GM18868 (cell line): ENCODE measurements at regions not wholly inside any gene's neighbourhood (a gene's known extent, or its start where the extent isn't known, plus 50 kb on each side); places are given as distances from the start of the nearest gene placed in this dataset.

Source experiments
- ATAC-seq: cut with Tn5 transposase; IDR thresholded peaks from one replicate; pipeline ENCODE4 v1.9.1; 2021; ENCODE audit warnings: mild to moderate bottlenecking, moderate library complexity; ENCODE audit not compliant: unreplicated experiment

- ATAC-seq = no peak
Measured at GRCh38 chr13:36493046-36493445, 60.8 kb downstream of the CCNA1 start.

DNA sequence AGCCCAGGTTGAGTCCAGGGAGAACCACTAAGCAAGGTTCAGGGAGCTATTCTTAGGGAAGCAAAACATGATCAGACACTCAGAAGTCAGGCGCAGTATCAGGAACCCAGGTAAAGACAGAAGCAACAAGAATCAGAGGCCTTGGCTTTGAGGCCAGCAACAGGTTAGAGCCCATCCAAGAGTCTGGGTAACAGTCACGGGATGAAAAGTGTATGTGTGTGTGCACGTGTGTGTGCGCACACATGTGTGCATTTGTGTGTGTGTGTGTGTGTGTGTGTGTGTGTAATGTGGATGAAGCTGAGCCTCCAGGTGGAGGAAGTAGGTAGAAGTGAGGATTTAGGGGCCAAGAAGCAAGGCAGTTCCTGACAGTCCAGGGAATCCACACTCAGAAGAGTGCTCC lies 63.1 kb downstream of the CCNA1 start:
- ATAC-seq = no peak

DNA sequence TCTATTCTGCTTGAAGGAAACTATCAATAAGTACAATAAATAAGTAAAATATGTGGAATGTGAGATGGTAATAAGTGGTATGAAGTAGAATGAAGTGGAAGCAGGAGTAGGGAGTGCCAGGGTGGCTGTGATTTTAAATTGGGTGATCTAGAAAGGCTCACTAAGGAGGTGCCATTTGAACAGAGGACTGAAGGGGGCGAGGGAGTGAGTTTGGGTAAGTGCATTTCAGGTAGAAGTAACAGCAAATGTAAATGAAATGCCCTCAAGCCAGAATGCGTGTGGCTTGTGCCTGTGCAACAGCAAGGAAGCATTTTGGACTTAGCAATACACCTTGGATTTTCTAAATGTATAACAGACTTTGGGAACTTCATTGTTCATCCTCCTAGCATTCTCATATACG lies 77.1 kb downstream of the CCNA1 start:
- ATAC-seq = no peak

DNA sequence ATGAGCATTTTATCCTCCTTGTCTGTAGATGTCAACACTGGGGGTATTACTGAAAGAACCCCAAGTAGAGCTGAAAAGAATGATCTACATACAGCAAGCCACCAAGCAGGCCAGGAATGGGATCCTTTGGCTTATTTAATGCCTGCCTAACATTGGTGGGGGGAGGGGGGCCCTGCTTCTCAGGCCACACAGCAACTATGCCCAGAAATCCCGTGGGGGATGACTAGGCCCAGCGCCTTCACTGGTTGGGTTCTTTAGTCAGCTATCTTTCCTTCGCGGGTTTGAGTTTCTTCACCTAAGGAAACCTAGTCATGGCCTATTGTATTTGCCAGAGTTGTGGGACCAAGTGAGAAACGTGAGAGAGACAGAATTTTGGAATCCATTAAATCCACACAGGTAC lies 80.5 kb downstream of the CCNA1 start:
- no peak for ATAC-seq

DNA sequence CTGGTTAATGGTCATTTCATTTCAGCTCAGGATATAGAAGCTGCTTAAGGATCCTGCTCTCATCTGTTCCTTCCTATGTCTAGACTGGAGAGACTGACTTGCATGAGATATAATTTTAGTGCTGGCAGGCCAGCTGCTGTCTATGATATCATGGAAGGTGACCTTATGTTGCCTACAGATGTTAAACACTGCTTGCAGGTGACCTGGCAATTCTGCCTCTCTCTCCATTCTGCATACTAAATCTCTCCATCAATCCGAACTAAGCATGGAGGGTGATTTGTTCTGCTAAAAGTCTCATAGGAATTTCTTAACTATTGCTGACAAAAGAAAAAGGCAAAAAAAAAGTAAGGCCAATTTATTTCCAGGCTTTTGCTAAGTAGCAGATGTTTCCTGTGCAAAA lies 81.0 kb downstream of the CCNA1 start:
- ATAC-seq = no peak

DNA sequence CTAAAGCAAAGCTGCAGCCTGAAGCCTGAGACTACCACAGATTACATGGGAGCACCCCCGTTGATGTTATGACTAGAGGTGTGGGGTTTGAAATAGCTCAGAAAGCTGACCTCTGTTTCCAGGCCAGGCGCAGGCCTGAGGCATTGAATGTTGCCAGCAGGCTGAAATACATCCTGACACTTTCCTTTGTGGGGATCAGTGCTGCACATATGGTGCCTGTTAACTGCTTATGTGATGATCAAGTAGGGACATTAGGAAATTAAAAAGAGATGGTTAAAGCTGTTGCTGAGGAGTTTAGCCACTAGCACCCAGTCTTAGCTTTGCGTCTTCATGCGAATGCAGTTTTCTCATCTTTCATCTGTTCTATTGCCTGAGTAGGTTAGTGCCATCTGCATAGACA lies 83.2 kb downstream of the CCNA1 start:
- ATAC-seq = no peak

GRCh38 chr13:36516225-36516624 lies 83.9 kb downstream of the CCNA1 start:
- no peak for ATAC-seq

- ATAC-seq = no peak
Measured at GRCh38 chr13:36518707-36519106, 86.4 kb downstream of the CCNA1 start.

DNA sequence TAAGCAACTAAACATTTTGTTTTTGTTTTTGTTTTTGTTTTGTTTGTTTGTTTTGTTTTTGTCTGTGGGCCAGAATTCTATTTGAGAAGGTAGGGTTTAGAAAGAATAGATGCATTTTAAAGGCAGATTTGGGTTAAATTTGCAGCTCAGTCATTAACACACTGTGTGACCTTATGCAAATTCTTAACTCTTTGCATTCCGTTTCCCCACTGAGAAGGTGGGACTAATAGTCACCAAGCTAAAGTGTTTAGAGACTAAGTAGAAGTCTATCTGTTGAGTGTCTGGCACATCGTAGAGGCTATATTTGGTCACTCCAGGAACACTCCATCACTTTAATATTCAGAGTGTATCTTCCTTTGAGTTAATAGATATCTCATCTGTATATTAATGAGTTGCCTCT lies 87.1 kb downstream of the CCNA1 start:
- no peak for ATAC-seq

DNA sequence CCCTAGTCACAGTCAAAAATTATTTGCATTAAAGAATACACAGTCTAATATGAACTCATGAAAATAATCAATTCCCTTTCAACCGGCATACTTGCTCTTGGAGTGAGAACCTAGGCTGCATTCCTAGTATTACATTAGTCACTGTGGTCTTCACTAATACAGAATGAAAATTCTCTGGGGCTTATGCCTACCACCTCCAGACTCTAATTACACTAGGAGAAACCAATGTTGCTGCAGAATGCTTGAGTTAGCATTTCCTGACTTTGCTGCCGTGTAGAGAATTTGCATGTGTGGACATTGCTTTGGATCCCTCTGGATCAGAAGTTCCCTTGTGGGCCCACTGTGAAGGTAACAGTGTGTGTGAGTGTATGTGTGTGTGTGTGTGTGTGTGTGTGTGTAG lies 87.8 kb downstream of the CCNA1 start:
- ATAC-seq = no peak

GRCh38 chr13:36526897-36527296 lies 94.6 kb downstream of the CCNA1 start:
- ATAC-seq = no peak

- ATAC-seq = no peak
Measured at GRCh38 chr13:36528105-36528504, 95.8 kb downstream of the CCNA1 start.

- no peak for ATAC-seq
Measured at GRCh38 chr13:36530050-36530789, 97.9 kb downstream of the CCNA1 start.

- no peak for ATAC-seq
Measured at GRCh38 chr13:36530861-36531590, 98.7 kb downstream of the CCNA1 start.

DNA sequence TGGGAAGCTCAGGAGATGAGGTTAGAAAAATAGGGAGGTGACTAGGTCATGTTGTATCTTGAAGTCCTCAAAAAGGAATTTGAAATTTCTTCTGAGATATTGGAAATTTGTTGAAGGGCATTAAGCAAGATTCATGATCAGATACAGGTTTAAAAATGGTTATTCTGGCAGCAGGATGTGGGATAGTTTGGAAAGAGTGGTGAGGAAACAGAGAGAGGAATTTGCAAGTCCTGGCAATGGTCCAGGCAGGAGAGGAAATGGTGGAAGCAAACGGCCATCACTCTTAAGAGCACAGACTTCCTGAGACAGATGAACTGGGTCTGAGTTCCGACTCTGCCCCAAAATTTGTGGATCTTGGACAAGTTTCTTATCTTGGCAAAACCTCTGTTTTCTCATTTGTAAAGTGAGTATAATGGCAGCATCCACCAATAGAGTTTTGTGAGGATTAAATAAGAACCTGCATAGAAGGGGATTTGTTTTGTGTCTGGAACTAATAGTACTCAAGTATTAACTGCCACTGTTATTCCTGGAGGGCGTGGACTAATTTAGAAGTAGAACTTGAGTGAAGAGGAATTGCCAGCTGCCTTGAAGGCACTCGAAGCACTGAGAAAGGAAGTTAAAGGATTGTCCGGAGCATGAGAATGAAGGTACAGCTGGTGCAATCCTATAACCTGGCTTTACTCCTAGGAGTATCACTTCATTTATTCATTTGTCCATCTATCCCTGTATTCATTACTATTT lies 99.6 kb downstream of the CCNA1 start:
- no peak for ATAC-seq

GRCh38 chr13:36533806-36534205 lies 101.5 kb downstream of the CCNA1 start:
- no peak for ATAC-seq

GRCh38 chr13:36536546-36536945 lies 104.3 kb downstream of the CCNA1 start:
- ATAC-seq = no peak

GRCh38 chr13:36543671-36544070 lies 111.4 kb downstream of the CCNA1 start:
- ATAC-seq = no peak

GRCh38 chr13:36548129-36548528 lies 115.8 kb downstream of the CCNA1 start:
- ATAC-seq = no peak

GRCh38 chr13:36549126-36549702 lies 116.9 kb downstream of the CCNA1 start:
- no peak for ATAC-seq

- ATAC-seq = no peak
Measured at GRCh38 chr13:36549755-36550154, 117.5 kb downstream of the CCNA1 start.

GRCh38 chr13:36550177-36550576 lies 117.9 kb downstream of the CCNA1 start:
- ATAC-seq = no peak
